ENCODE measurements at regions not wholly inside any gene's neighbourhood (a gene's known extent, or its start where the extent isn't known, plus 50 kb on each side); places are given as distances from the start of the nearest gene placed in this dataset.

DNA sequence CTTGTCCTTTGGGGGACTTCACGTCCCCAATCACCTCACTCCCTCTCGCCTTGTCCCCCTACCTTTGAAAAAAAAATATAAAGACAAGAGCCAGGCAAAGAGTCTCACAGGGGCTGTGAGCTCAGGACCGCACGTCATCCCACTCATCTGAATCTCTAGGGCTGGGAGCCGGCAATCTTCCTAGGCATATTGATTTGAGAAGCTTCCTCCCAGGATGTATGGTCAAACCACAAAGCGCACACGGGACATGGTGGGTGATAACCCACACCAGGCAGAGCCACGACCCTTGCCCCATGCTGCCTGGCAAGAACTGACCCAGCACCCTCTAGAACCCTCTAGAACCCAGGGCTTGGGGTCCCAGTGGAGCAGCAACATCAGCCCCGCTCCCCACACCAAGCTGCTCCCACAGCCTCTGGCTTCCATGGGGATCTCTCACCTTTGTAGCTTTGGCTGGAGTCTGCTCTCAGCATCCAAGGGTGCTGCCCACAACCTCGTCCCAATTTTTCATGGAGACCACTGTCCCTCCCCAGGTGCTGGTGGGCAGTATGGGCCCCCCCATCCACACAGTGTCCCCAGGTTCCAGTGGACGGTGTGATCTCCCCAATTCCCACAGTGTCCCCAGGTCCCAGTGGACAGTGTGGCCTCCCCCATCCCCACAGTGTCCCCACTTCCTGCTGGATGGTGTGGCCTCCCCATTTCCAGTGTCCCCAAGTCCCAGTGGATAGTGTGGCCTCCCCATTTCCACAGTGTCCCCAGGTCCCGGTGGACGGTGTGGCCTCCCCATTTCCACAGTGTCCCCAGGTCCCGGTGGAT is 85.2 kb upstream of the FGF3 start:
- TF ChIP-seq, protein P1, sequence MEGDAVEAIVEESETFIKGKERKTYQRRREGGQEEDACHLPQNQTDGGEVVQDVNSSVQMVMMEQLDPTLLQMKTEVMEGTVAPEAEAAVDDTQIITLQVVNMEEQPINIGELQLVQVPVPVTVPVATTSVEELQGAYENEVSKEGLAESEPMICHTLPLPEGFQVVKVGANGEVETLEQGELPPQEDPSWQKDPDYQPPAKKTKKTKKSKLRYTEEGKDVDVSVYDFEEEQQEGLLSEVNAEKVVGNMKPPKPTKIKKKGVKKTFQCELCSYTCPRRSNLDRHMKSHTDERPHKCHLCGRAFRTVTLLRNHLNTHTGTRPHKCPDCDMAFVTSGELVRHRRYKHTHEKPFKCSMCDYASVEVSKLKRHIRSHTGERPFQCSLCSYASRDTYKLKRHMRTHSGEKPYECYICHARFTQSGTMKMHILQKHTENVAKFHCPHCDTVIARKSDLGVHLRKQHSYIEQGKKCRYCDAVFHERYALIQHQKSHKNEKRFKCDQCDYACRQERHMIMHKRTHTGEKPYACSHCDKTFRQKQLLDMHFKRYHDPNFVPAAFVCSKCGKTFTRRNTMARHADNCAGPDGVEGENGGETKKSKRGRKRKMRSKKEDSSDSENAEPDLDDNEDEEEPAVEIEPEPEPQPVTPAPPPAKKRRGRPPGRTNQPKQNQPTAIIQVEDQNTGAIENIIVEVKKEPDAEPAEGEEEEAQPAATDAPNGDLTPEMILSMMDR (IDR thresholded peaks at IDR 0.05; ENCODE audit: low read depth, low read length): no peak
- ChIA-PET POLR2A (no interaction called here), CTCF (interaction anchor here (1.7 kb wide), 1 partner anchor 292 kb away, joined by 4 read pairs; no protein-coding TSS in a partner anchor)
- Histone ChIP-seq H3K9me3 (ENCODE audit: control insufficient read depth, insufficient read depth, low read length) (no peaks in the 10 kb centered on the region; the same call in 1 of the 2 replicates), H3K27ac (ENCODE audit: low read depth, low read length) (no peak overlapping the region), H3K27me3 (ENCODE audit: control insufficient read depth, insufficient read depth, low read length) (peaks cover 17% of the 10 kb centered on the region), H3K4me3 (ENCODE audit: low read depth, low read length) (no peak overlapping the region)
- no peak for DNase-seq (ENCODE audit: low read depth, low spot score)

DNA sequence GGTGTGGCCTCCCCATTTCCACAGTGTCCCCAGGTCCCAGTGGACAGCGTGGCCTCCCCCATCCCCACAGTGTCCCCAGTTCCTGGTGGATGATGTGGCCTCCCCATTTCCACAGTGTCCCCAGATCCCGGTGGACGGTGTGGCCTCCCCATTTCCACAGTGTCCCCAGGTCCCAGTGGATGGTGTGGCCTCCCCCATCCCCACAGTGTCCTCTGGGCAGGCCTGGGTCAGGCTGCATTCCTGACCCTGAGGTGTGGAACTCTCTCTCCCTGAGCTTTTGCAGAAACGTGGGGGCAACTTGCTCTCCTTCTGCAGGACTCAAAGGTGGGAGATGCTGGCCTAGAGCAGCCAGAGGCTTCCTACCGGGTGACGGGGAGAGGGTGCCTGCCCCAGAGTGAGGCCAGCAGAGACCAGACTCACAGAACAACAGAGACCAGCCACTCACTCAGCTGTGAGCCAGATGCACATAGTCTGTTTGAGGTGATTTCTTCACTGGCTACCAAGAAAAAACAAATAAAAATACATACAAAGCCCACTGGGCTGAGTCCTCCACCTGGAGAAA is 85.8 kb upstream of the FGF3 start:
- ChIA-PET CTCF (no interaction called here), POLR2A (no interaction called here)

DNA sequence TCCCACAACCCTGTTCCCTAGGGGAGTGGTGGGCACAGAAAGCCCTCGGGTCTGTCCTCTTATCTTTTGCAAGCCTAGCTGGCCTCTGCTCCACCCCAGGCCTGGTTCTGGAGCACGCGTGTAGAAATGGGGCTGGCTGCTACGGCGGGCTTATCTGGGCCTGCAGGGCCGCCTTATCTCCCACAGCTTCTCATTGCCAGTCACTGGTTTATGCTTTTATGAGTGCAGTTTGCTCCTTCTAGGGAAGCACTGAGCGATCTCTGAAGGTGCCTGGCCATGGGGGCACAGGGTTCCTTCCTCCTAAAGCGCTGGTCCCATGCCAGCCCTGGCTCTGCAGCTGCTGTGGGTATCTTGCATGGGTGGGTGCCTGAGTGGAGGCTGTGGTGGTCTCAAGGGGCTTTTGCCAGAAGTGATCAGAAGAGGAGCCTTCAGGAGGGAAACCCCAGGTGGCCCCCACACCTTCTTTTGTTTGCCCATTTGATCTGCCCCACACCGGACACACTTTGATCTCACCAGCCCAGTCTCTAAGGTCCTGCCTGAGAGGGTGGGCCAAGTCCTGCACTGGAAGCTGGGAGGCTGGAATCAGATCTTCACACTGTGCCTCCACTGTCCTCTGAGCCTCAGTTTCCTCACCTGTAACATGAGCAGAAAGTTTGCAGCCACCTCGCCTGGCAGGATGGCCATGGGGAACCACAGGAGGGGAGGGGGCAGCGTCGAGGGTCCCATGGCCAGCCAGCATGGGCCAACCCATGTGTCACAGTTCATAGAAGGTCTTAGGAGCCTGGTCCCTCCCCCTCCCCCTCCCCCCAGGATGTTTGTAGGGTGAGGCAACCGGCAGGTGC is 86.6 kb upstream of the FGF3 start:
- no peak for DNase-seq (ENCODE audit: low read depth, low spot score)
- no peak overlapping the region for H3K27ac ChIP-seq (ENCODE audit: low read depth, low read length)
- no peaks in the 10 kb centered on the region; the same call in 1 of the 2 replicates for H3K9me3 ChIP-seq (ENCODE audit: control insufficient read depth, insufficient read depth, low read length)
- H3K27me3 ChIP-seq (ENCODE audit: control insufficient read depth, insufficient read depth, low read length): peaks cover 18% of the 10 kb centered on the region
- TF ChIP-seq, protein P1 (IDR thresholded peaks at IDR 0.05; ENCODE audit: low read depth, low read length): no peak
- CTCF ChIA-PET: no interaction called here
- H3K4me3 ChIP-seq (ENCODE audit: low read depth, low read length): no peak overlapping the region
- POLR2A ChIA-PET: no interaction called here

More for the DNA sequence above, 85.8 kb upstream of the FGF3 start:
- Histone ChIP-seq H3K27ac (ENCODE audit: low read depth, low read length) (no peak overlapping the region), H3K27me3 (ENCODE audit: control insufficient read depth, insufficient read depth, low read length) (peaks cover 20% of the 10 kb centered on the region), H3K4me3 (ENCODE audit: low read depth, low read length) (no peak overlapping the region), H3K9me3 (ENCODE audit: control insufficient read depth, insufficient read depth, low read length) (no peaks in the 10 kb centered on the region; the same call in 1 of the 2 replicates)
- DNase-seq (ENCODE audit: low read depth, low spot score): no peak
- TF ChIP-seq, protein P1 (IDR thresholded peaks at IDR 0.05; ENCODE audit: low read depth, low read length): no peak

DNA sequence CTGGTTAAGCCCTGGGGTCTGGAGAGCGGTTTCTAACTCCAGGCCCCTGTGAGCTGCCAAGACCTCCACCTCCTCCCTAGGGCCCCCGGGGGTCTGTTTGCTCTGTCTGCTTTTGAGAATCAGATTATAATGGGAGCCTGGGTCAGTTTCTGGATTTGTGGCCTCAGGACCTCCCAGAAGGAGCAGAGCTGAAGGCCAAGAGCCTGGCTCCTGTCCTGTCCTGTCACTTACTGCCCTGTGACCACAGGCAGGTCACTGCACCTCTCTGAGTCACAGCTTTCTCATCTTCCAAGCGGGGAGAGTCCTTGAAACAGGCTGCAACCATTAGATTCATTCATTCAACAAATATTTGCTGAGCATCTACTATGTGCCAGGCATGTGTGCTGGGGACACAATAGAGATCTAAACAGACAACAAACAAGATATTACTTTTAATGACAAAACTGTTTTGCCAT is 87.3 kb upstream of the FGF3 start:
- Histone ChIP-seq H3K4me3 (ENCODE audit: low read depth, low read length) (no peak overlapping the region), H3K27ac (ENCODE audit: low read depth, low read length) (no peak overlapping the region), H3K9me3 (ENCODE audit: control insufficient read depth, insufficient read depth, low read length) (no peaks in the 10 kb centered on the region; the same call in 1 of the 2 replicates), H3K27me3 (ENCODE audit: control insufficient read depth, insufficient read depth, low read length) (peaks cover 18% of the 10 kb centered on the region)
- CTCF ChIA-PET: no interaction called here
- TF ChIP-seq, protein P1 (IDR thresholded peaks at IDR 0.05; ENCODE audit: low read depth, low read length): no peak
- no peak for DNase-seq (ENCODE audit: low read depth, low spot score)
- POLR2A ChIA-PET: no interaction called here

Data from AG04450 (cell line).